CD14-positive monocyte (primary cell): ENCODE measurements at regions not wholly inside any gene's neighbourhood (a gene's known extent, or its start where the extent isn't known, plus 50 kb on each side); places are given as distances from the start of the nearest gene placed in this dataset.

Experiments
- DNase-seq, 3 donors: peaks; one replicate each; pipeline ENCODE4 v3.0.0-alpha.2; 2011 to 2022
- H2AFZ ChIP-seq: 2 replicates; pipeline ENCODE4 v1.6.0; 2012; ENCODE audit warnings: mild to moderate bottlenecking, low read depth, low read length, inconsistent platforms; ENCODE audit not compliant: insufficient read depth, poor library complexity, severe bottlenecking
- H3K27ac ChIP-seq, 2 donors: 1 replicate in 1 of 2; 2 replicates in 1 of 2; pipeline ENCODE4 v1.5.1; 2012 to 2013; ENCODE audit warnings: low read length in 2 of 2, control low read depth in 1 of 2, inconsistent platforms in 1 of 2, low read depth in 1 of 2, mild to moderate bottlenecking in 1 of 2
- H3K27me3 ChIP-seq, 2 donors: one replicate each; pipeline versions ENCODE4 v1.6.0 to v1.6.1; 2011 to 2013; ENCODE audit warnings: low read length in 2 of 2; ENCODE audit not compliant: control insufficient read depth in 2 of 2, insufficient read depth in 2 of 2
- H3K36me3 ChIP-seq, 2 donors: replicated peaks in 1 of 2; 1 replicate in 1 of 2; 2 replicates in 1 of 2; pipeline versions ENCODE4 v1.5.1 to v1.6.1; 2012 to 2013; ENCODE audit warnings: low read length in 2 of 2, control low read depth in 1 of 2, inconsistent platforms in 1 of 2, mild to moderate bottlenecking in 1 of 2; ENCODE audit not compliant: insufficient read depth in 2 of 2, control insufficient read depth in 1 of 2
- H3K4me1 ChIP-seq, 2 donors: 1 replicate in 1 of 2; 2 replicates in 1 of 2; pipeline versions ENCODE4 v1.5.1 to v1.6.1; 2012 to 2013; ENCODE audit warnings: low read length in 2 of 2, control low read depth in 1 of 2, inconsistent platforms in 1 of 2, mild to moderate bottlenecking in 1 of 2, moderate library complexity in 1 of 2; ENCODE audit not compliant: insufficient read depth in 2 of 2, control insufficient read depth in 1 of 2
- H3K4me2 ChIP-seq: replicated peaks from 2 replicates; pipeline ENCODE3; 2012; ENCODE audit warnings: low read length, moderate library complexity, mild to moderate bottlenecking; ENCODE audit not compliant: poor library complexity, severe bottlenecking; ENCODE audit errors: extremely low read depth
- H3K4me3 ChIP-seq, 3 experiments: fragments of 200-600 bp in 1 of 3; sonication (generic) in 1 of 3; replicated peaks in 1 of 3; 1 replicate in 2 of 3; 2 replicates in 1 of 3; pipeline ENCODE4 v1.5.1; 2011 to 2013; ENCODE audit warnings: low read length in 3 of 3, mild to moderate bottlenecking in 3 of 3, control low read depth in 2 of 3, low read depth in 2 of 3, inconsistent platforms in 1 of 3, moderate library complexity in 1 of 3
- H3K79me2 ChIP-seq: 2 replicates; pipeline ENCODE4 v1.6.0; 2012; ENCODE audit warnings: mild to moderate bottlenecking, control low read depth, inconsistent platforms, low read length, moderate library complexity; ENCODE audit not compliant: insufficient read depth
- H3K9ac ChIP-seq: 2 replicates; pipeline ENCODE4 v1.6.0; 2017; ENCODE audit warnings: low read length, mild to moderate bottlenecking; ENCODE audit not compliant: insufficient read depth, poor library complexity, severe bottlenecking
- H3K9me3 ChIP-seq, 2 donors: replicated peaks in 1 of 2; 1 replicate in 1 of 2; 2 replicates in 1 of 2; pipeline versions ENCODE4 v1.5.1 to v1.6.1; 2012 to 2013; ENCODE audit warnings: low read length in 2 of 2, control low read depth in 1 of 2; ENCODE audit not compliant: control insufficient read depth in 1 of 2, insufficient read depth in 1 of 2
- H4K20me1 ChIP-seq: 2 replicates; pipeline ENCODE4 v1.6.0; 2012; ENCODE audit warnings: mild to moderate bottlenecking, low read length, control low read depth, moderate library complexity; ENCODE audit not compliant: insufficient read depth
- H3K27ac Mint-ChIP-seq, 7 donors: one replicate each; pipeline ENCODE4 v1.8.0; 2020; ENCODE audit warnings: mild to moderate bottlenecking in 7 of 7, mixed read lengths in 7 of 7, moderate library complexity in 6 of 7, inconsistent platforms in 2 of 7
- H3K27me3 Mint-ChIP-seq, 3 donors: one replicate each; pipeline ENCODE4 v1.8.0; 2021 to 2022; ENCODE audit warnings: low read depth in 3 of 3, mild to moderate bottlenecking in 3 of 3, mixed read lengths in 3 of 3, moderate library complexity in 3 of 3, inconsistent platforms in 1 of 3
- H3K36me3 Mint-ChIP-seq, 2 donors: one replicate each; pipeline ENCODE4 v1.8.0; 2020; ENCODE audit warnings: mixed read lengths in 2 of 2, inconsistent platforms in 1 of 2, mild to moderate bottlenecking in 1 of 2
- H3K4me1 Mint-ChIP-seq: one replicate; pipeline ENCODE4 v1.8.0; 2020; ENCODE audit warnings: mild to moderate bottlenecking, mixed read lengths
- H3K4me3 Mint-ChIP-seq, 2 donors: one replicate each; pipeline ENCODE4 v1.8.0; 2020; ENCODE audit warnings: mild to moderate bottlenecking in 2 of 2, mixed read lengths in 2 of 2, moderate library complexity in 1 of 2
- H3K9me3 Mint-ChIP-seq, 7 donors: one replicate each; pipeline ENCODE4 v1.8.0; 2020 to 2022; ENCODE audit warnings: mixed read lengths in 7 of 7, mild to moderate bottlenecking in 6 of 7, moderate library complexity in 6 of 7, inconsistent platforms in 2 of 7
- CTCF ChIP-seq: fragments of 200-600 bp; IDR thresholded peaks from one replicate; pipeline ENCODE4 v1.8.0; 2022; ENCODE audit warnings: antibody characterized with exemption, mild to moderate bottlenecking
- WGBS: methylation state at CpG from one replicate; pipeline ENCODE4 v1.1.5; 2013; ENCODE audit warnings: missing lambda C conversion rate; ENCODE audit not compliant: insufficient coverage; 5-methylcytosine and 5-hydroxymethylcytosine counted together
- intact Hi-C, 2 donors: fragments of 100-400 bp; cut with micrococcal nuclease; formaldehyde crosslinking; loops; one replicate each; pipeline versions ENCODE4 v1.15.0 to v1.15.1; 2023

- no peak overlapping the region for H3K27ac ChIP-seq
- no peaks in the 10 kb centered on the region for H3K36me3 ChIP-seq
- H3K4me2 ChIP-seq = no peak overlapping the region
- H3K4me1 ChIP-seq = no peaks in the 10 kb centered on the region
- H2AFZ ChIP-seq = no peak overlapping the region
- H3K4me1 Mint-ChIP-seq = no peaks in the 10 kb centered on the region
- no peaks in the 10 kb centered on the region for H3K27me3 Mint-ChIP-seq
- intact Hi-C loops = no loop called here
- no peak for TF ChIP-seq CTCF
- no peak overlapping the region for H3K9ac ChIP-seq
- no peaks in the 10 kb centered on the region for H3K79me2 ChIP-seq
- H3K9me3 ChIP-seq = peaks cover 27 to 28% of the 10 kb centered on the region in 2 donors
- H3K27me3 ChIP-seq = no peaks in the 10 kb centered on the region
- H3K27ac Mint-ChIP-seq = peak overlapping the region in 1 of 7 donors; percentile 8
- H3K36me3 Mint-ChIP-seq = no peaks in the 10 kb centered on the region
- WGBS = no CpG with 5 or more reads among the region's 3 CpGs
- H4K20me1 ChIP-seq = no peaks in the 10 kb centered on the region
- no peak for DNase-seq
- H3K4me3 ChIP-seq = no peak overlapping the region
- peaks cover 10 to 27% (median 25%) of the 10 kb centered on the region in 7 donors for H3K9me3 Mint-ChIP-seq
- no peak overlapping the region for H3K4me3 Mint-ChIP-seq
Measured at GRCh38 chr12:38101753-38102152, 214.8 kb upstream of the ALG10B start.

- TF ChIP-seq CTCF = no peak
- H3K4me3 ChIP-seq = no peak overlapping the region
- no peaks in the 10 kb centered on the region for H3K27me3 Mint-ChIP-seq
Measured at GRCh38 chr12:38102197-38102596, 214.4 kb upstream of the ALG10B start.

More at GRCh38 chr12:38102197-38102596, 214.4 kb upstream of the ALG10B start:
- no peaks in the 10 kb centered on the region for H3K36me3 Mint-ChIP-seq
- H3K4me3 Mint-ChIP-seq = no peak overlapping the region
- H3K9ac ChIP-seq = no peak overlapping the region
- H3K4me1 ChIP-seq = no peaks in the 10 kb centered on the region
- no peaks in the 10 kb centered on the region for H3K27me3 ChIP-seq
- intact Hi-C loops = no loop called here
- H3K36me3 ChIP-seq = no peaks in the 10 kb centered on the region
- no peaks in the 10 kb centered on the region for H3K4me1 Mint-ChIP-seq
- peaks cover 27 to 29% of the 10 kb centered on the region in 2 donors for H3K9me3 ChIP-seq
- peaks cover 10 to 26% (median 24%) of the 10 kb centered on the region in 7 donors for H3K9me3 Mint-ChIP-seq
- H2AFZ ChIP-seq = no peak overlapping the region
- no peaks in the 10 kb centered on the region for H4K20me1 ChIP-seq
- H3K27ac ChIP-seq = no peak overlapping the region
- no peak overlapping the region for H3K4me2 ChIP-seq
- DNase-seq = no peak
- H3K27ac Mint-ChIP-seq = no peak overlapping the region
- no peaks in the 10 kb centered on the region for H3K79me2 ChIP-seq
